ENCODE measurements at regions not wholly inside any gene's neighbourhood (a gene's known extent, or its start where the extent isn't known, plus 50 kb on each side); places are given as distances from the start of the nearest gene placed in this dataset.

DNA sequence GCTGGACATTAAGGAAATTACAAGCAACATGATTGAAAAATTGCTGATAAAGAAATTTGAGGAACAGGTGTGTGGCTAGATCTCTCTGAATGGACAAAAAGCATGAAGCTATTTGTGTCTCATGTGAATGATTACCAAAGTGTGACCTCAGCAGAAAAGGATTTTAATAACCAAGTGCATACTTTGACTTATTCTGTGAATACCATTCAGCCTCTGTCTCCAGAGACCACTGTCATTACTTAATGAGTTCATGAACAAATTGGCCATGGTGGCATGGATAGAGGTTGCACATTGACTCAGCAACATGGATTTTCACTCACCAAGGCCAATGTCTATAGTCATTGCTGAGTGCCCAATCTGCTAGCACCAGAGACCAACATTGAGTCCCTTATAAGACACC, 874.6 kb upstream of the POT1 start:
- Histone ChIP-seq H3K27ac (ENCODE audit: low read depth, low read length) (no peak overlapping the region), H3K4me3 (ENCODE audit: insufficient read depth, low read length, poor library complexity, severe bottlenecking) (no peak overlapping the region), H3F3A (ENCODE audit: insufficient read depth) (no peaks in the 10 kb centered on the region), H3K36me3 (ENCODE audit: low read length) (no peaks in the 10 kb centered on the region), H3K27me3 (ENCODE audit: low read length) (no peaks in the 10 kb centered on the region), H4K20me1 (ENCODE audit: low read depth, low read length) (no peaks in the 10 kb centered on the region), H2AFZ (ENCODE audit: low read depth, low read length, severe bottlenecking) (no peak overlapping the region), H3K4me2 (ENCODE audit: low read depth, low read length, poor library complexity, severe bottlenecking) (no peak overlapping the region), H3K9me2 (replicated peaks; ENCODE audit: insufficient read depth, low read length) (no peaks in the 10 kb centered on the region), H3K9ac (ENCODE audit: low read length) (no peak overlapping the region), H3K79me2 (ENCODE audit: insufficient read depth, low read length) (no peaks in the 10 kb centered on the region), H3K9me3 (ENCODE audit: insufficient read depth, low read length) (no peaks in the 10 kb centered on the region)
- TF ChIP-seq, protein P1, sequence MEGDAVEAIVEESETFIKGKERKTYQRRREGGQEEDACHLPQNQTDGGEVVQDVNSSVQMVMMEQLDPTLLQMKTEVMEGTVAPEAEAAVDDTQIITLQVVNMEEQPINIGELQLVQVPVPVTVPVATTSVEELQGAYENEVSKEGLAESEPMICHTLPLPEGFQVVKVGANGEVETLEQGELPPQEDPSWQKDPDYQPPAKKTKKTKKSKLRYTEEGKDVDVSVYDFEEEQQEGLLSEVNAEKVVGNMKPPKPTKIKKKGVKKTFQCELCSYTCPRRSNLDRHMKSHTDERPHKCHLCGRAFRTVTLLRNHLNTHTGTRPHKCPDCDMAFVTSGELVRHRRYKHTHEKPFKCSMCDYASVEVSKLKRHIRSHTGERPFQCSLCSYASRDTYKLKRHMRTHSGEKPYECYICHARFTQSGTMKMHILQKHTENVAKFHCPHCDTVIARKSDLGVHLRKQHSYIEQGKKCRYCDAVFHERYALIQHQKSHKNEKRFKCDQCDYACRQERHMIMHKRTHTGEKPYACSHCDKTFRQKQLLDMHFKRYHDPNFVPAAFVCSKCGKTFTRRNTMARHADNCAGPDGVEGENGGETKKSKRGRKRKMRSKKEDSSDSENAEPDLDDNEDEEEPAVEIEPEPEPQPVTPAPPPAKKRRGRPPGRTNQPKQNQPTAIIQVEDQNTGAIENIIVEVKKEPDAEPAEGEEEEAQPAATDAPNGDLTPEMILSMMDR (IDR thresholded peaks at IDR 0.05; ENCODE audit: insufficient read depth, low read length, poor library complexity, severe bottlenecking): no peak
- no peak for TF ChIP-seq EZH2phosphoT487 (conservative IDR thresholded peaks at IDR 0.05; ENCODE audit: low read length)

DNA sequence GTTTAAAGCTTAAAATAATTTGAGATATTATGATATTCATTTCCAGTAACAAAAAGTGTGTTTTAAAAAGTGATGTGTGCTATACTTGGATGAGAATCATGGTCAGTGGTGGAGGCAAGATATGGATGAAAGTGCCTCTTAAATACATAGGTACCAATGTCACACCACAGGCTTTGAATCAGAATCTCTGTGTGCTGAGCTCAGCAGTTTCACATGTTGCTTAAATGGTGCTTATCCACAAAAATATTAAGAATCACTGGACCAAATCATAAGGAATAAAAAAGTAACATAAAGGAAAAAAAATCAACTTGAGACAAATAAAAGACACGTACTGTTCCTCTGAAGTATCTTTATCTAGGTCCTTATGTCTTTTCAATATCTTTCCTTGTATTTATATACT, 850.5 kb upstream of the POT1 start:
- no peaks in the 10 kb centered on the region for H3K9me2 ChIP-seq (replicated peaks; ENCODE audit: insufficient read depth, low read length)

DNA sequence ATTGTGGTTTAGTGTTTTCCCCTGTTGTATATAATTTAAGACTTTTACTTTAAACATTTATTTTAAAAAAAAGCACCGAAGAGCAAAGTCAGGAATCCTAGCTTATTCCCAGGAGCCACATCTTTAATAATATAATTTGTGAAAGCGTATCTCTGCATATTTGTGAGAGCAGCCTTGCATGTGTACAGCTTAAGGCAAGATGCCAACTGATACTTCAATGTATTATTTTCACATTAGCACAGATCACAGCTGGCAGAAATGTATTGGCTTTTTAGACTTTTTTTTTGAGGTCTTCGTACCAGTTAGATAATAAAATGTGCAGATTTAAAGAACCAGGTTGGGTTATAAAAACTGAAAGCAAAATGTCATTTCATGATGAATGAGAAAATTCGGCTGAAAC, 845.7 kb upstream of the POT1 start:
- no peaks in the 10 kb centered on the region for H3K9me3 ChIP-seq (ENCODE audit: insufficient read depth, low read length)
- H3K9me2 ChIP-seq (replicated peaks; ENCODE audit: insufficient read depth, low read length): no peaks in the 10 kb centered on the region
- no peak overlapping the region for H3K27ac ChIP-seq (ENCODE audit: low read depth, low read length)
- no peak overlapping the region for H3K4me3 ChIP-seq (ENCODE audit: insufficient read depth, low read length, poor library complexity, severe bottlenecking)
- no peaks in the 10 kb centered on the region for H4K20me1 ChIP-seq (ENCODE audit: low read depth, low read length)
- H3K27me3 ChIP-seq (ENCODE audit: low read length): no peaks in the 10 kb centered on the region
- no peak overlapping the region for H3K9ac ChIP-seq (ENCODE audit: low read length)
- H3F3A ChIP-seq (ENCODE audit: insufficient read depth): no peaks in the 10 kb centered on the region
- peak overlapping the region; percentile 56 for H2AFZ ChIP-seq (ENCODE audit: low read depth, low read length, severe bottlenecking)
- no peaks in the 10 kb centered on the region for H3K36me3 ChIP-seq (ENCODE audit: low read length)
- no peaks in the 10 kb centered on the region for H3K79me2 ChIP-seq (ENCODE audit: insufficient read depth, low read length)
- peak overlapping the region; percentile 25 for H3K4me2 ChIP-seq (ENCODE audit: low read depth, low read length, poor library complexity, severe bottlenecking)
- no peak for TF ChIP-seq EZH2phosphoT487 (conservative IDR thresholded peaks at IDR 0.05; ENCODE audit: low read length)
- TF ChIP-seq, protein P1 (IDR thresholded peaks at IDR 0.05; ENCODE audit: insufficient read depth, low read length, poor library complexity, severe bottlenecking): no peak

More for the DNA sequence above, 850.5 kb upstream of the POT1 start:
- H3F3A ChIP-seq (ENCODE audit: insufficient read depth): no peaks in the 10 kb centered on the region
- no peaks in the 10 kb centered on the region for H3K9me3 ChIP-seq (ENCODE audit: insufficient read depth, low read length)
- TF ChIP-seq EZH2phosphoT487 (conservative IDR thresholded peaks at IDR 0.05; ENCODE audit: low read length): no peak
- TF ChIP-seq, protein P1 (IDR thresholded peaks at IDR 0.05; ENCODE audit: insufficient read depth, low read length, poor library complexity, severe bottlenecking): no peak
- no peak overlapping the region for H3K9ac ChIP-seq (ENCODE audit: low read length)
- no peaks in the 10 kb centered on the region for H3K79me2 ChIP-seq (ENCODE audit: insufficient read depth, low read length)
- H3K4me3 ChIP-seq (ENCODE audit: insufficient read depth, low read length, poor library complexity, severe bottlenecking): no peak overlapping the region
- H3K36me3 ChIP-seq (ENCODE audit: low read length): no peaks in the 10 kb centered on the region
- H3K4me2 ChIP-seq (ENCODE audit: low read depth, low read length, poor library complexity, severe bottlenecking): no peak overlapping the region
- no peaks in the 10 kb centered on the region for H4K20me1 ChIP-seq (ENCODE audit: low read depth, low read length)
- H3K27me3 ChIP-seq (ENCODE audit: low read length): no peaks in the 10 kb centered on the region
- no peak overlapping the region for H3K27ac ChIP-seq (ENCODE audit: low read depth, low read length)
- no peak overlapping the region for H2AFZ ChIP-seq (ENCODE audit: low read depth, low read length, severe bottlenecking)
